HEK293 (cell line): ENCODE measurements at regions not wholly inside any gene's neighbourhood (a gene's known extent, or its start where the extent isn't known, plus 50 kb on each side); places are given as distances from the start of the nearest gene placed in this dataset.

ENCODE experiments used
- AEBP2 ChIP-seq: fragments of 450-650 bp; formaldehyde crosslinking; IDR thresholded peaks from 2 replicates; pipeline ENCODE4 v1.5.1; 2016; ENCODE audit warnings: missing biosample characterization, missing genetic modification characterization, borderline replicate concordance
- FEZF1 ChIP-seq: fragments of 450-650 bp; formaldehyde crosslinking; IDR thresholded peaks from 2 replicates; pipeline ENCODE4 v1.5.1; 2016; ENCODE audit warnings: missing biosample characterization, missing genetic modification characterization
- HOXA7 ChIP-seq: sonication (generic); formaldehyde crosslinking; IDR thresholded peaks from 2 replicates; pipeline ENCODE4 v1.8.1; 2022; ENCODE audit warnings: missing genetic modification reagents, borderline replicate concordance
- ZBTB20 ChIP-seq: fragments of 450-650 bp; formaldehyde crosslinking; IDR thresholded peaks from 2 replicates; pipeline ENCODE4 v1.5.1; 2016; ENCODE audit warnings: missing biosample characterization, missing genetic modification characterization
- ZIC2 ChIP-seq: fragments of 450-650 bp; formaldehyde crosslinking; IDR thresholded peaks from 2 replicates; pipeline ENCODE4 v1.5.1; 2016; ENCODE audit warnings: missing biosample characterization, missing genetic modification characterization
- ZNF114 ChIP-seq: fragments of 450-650 bp; formaldehyde crosslinking; IDR thresholded peaks from 2 replicates; pipeline ENCODE4 v1.5.0; 2017; ENCODE audit warnings: missing biosample characterization, missing genetic modification characterization
- ZNF133 ChIP-seq: fragments of 450-650 bp; formaldehyde crosslinking; IDR thresholded peaks from 2 replicates; pipeline ENCODE4 v1.5.1; 2016; ENCODE audit warnings: missing biosample characterization, missing genetic modification characterization
- ZNF146 ChIP-seq: fragments of 450-650 bp; formaldehyde crosslinking; IDR thresholded peaks from 2 replicates; pipeline ENCODE4 v1.5.1; 2016; ENCODE audit warnings: missing biosample characterization, missing genetic modification characterization
- ZNF155 ChIP-seq: fragments of 450-650 bp; formaldehyde crosslinking; IDR thresholded peaks from 2 replicates; pipeline ENCODE4 v1.5.1; 2016; ENCODE audit warnings: missing biosample characterization, missing genetic modification characterization
- ZNF2 ChIP-seq: fragments of 450-650 bp; formaldehyde crosslinking; IDR thresholded peaks from 2 replicates; pipeline ENCODE4 v1.5.1; 2016; ENCODE audit warnings: missing biosample characterization, missing genetic modification characterization
- ZNF214 ChIP-seq: fragments of 450-650 bp; formaldehyde crosslinking; IDR thresholded peaks from 2 replicates; pipeline ENCODE4 v1.5.1; 2017; ENCODE audit warnings: missing biosample characterization, mild to moderate bottlenecking, missing genetic modification characterization, borderline replicate concordance
- ZNF223 ChIP-seq: fragments of 450-650 bp; formaldehyde crosslinking; IDR thresholded peaks from 2 replicates; pipeline ENCODE4 v1.5.1; 2016; ENCODE audit warnings: missing biosample characterization, missing genetic modification characterization
- ZNF23 ChIP-seq: fragments of 450-650 bp; formaldehyde crosslinking; IDR thresholded peaks from 2 replicates; pipeline ENCODE4 v1.5.1; 2016; ENCODE audit warnings: missing biosample characterization, missing genetic modification characterization, borderline replicate concordance
- ZNF24 ChIP-seq: fragments of 450-650 bp; formaldehyde crosslinking; IDR thresholded peaks from 2 replicates; pipeline ENCODE4 v1.5.1; 2016; ENCODE audit warnings: missing biosample characterization, missing genetic modification characterization
- ZNF248 ChIP-seq: fragments of 450-650 bp; formaldehyde crosslinking; IDR thresholded peaks from 2 replicates; pipeline ENCODE4 v1.5.1; 2017; ENCODE audit warnings: missing biosample characterization, missing genetic modification characterization
- ZNF394 ChIP-seq: fragments of 450-650 bp; formaldehyde crosslinking; IDR thresholded peaks from 2 replicates; pipeline ENCODE4 v1.5.1; 2016; ENCODE audit warnings: missing biosample characterization, missing genetic modification characterization, mild to moderate bottlenecking, moderate library complexity, borderline replicate concordance
- ZNF416 ChIP-seq: fragments of 450-650 bp; formaldehyde crosslinking; IDR thresholded peaks from 2 replicates; pipeline ENCODE4 v1.5.1; 2016; ENCODE audit warnings: missing biosample characterization, missing genetic modification characterization
- ZNF423 ChIP-seq: fragments of 450-650 bp; formaldehyde crosslinking; IDR thresholded peaks from 2 replicates; pipeline ENCODE4 v1.5.1; 2016; ENCODE audit warnings: missing biosample characterization, missing genetic modification characterization
- ZNF501 ChIP-seq: fragments of 450-650 bp; formaldehyde crosslinking; IDR thresholded peaks from 2 replicates; pipeline ENCODE4 v1.5.1; 2016; ENCODE audit warnings: missing biosample characterization, missing genetic modification characterization
- ZNF561 ChIP-seq: fragments of 450-650 bp; IDR thresholded peaks from 2 replicates; pipeline ENCODE4 v1.5.1; 2018; ENCODE audit warnings: missing biosample characterization, missing genetic modification characterization, borderline replicate concordance
- ZNF600 ChIP-seq: fragments of 450-650 bp; formaldehyde crosslinking; IDR thresholded peaks from 2 replicates; pipeline ENCODE4 v1.5.1; 2016; ENCODE audit warnings: missing biosample characterization, missing genetic modification characterization
- ZNF629 ChIP-seq: fragments of 450-650 bp; formaldehyde crosslinking; IDR thresholded peaks from 2 replicates; pipeline ENCODE4 v1.5.1; 2017; ENCODE audit warnings: missing biosample characterization, missing genetic modification characterization
- ZNF658 ChIP-seq: fragments of 450-650 bp; formaldehyde crosslinking; IDR thresholded peaks from 2 replicates; pipeline ENCODE4; 2016; ENCODE audit warnings: missing biosample characterization, missing genetic modification characterization
- ZNF776 ChIP-seq: fragments of 450-650 bp; formaldehyde crosslinking; IDR thresholded peaks from 2 replicates; pipeline ENCODE4 v1.5.0; 2017; ENCODE audit warnings: missing biosample characterization, missing genetic modification characterization, borderline replicate concordance
- ZNF777 ChIP-seq: fragments of 450-650 bp; formaldehyde crosslinking; IDR thresholded peaks from 2 replicates; pipeline ENCODE4 v1.5.1; 2017; ENCODE audit warnings: missing biosample characterization, missing genetic modification characterization, borderline replicate concordance
- ZNF792 ChIP-seq: fragments of 450-650 bp; formaldehyde crosslinking; IDR thresholded peaks from 2 replicates; pipeline ENCODE4 v1.5.1; 2016; ENCODE audit warnings: missing biosample characterization, missing genetic modification characterization
- TF ChIP-seq, protein P1 (sequence below): fragments of 450-650 bp; formaldehyde crosslinking; IDR thresholded peaks from 2 replicates; pipeline ENCODE4 v1.5.1; 2016; ENCODE audit warnings: missing biosample characterization, missing genetic modification characterization
- TF ChIP-seq, protein P2 (sequence below): fragments of 450-650 bp; formaldehyde crosslinking; IDR thresholded peaks from 2 replicates; pipeline ENCODE4 v1.5.1; 2016; ENCODE audit warnings: missing biosample characterization, missing genetic modification characterization
- TF ChIP-seq, protein P3 (sequence below): fragments of 450-650 bp; formaldehyde crosslinking; IDR thresholded peaks from 2 replicates; pipeline ENCODE4 v1.5.1; 2016; ENCODE audit warnings: missing biosample characterization, missing genetic modification characterization
- TF ChIP-seq, protein P4 (sequence below): fragments of 450-650 bp; formaldehyde crosslinking; conservative IDR thresholded peaks from 2 replicates; pipeline ENCODE4 v1.5.1; 2016; ENCODE audit warnings: low read depth, missing biosample characterization, missing genetic modification characterization

- no peak for TF ChIP-seq AEBP2
- TF ChIP-seq ZNF248 (tag by site-specific recombination), result no peak
- TF ChIP-seq ZNF2 (tag by site-specific recombination), result 0 out of 2 replicates have a peak, but pooled peaks have one; percentile 47
- TF ChIP-seq ZNF146 (tag by site-specific recombination), result no peak
- TF ChIP-seq ZNF561 (tag by site-specific recombination), result no peak
- TF ChIP-seq ZIC2 (tag by site-specific recombination), result no peak
- no peak for TF ChIP-seq ZNF658 (tag by site-specific recombination)
- no peak for TF ChIP-seq ZNF133
- peak; percentile 95 for TF ChIP-seq ZNF600 (tag by site-specific recombination)
- TF ChIP-seq ZNF223, result no peak
- no peak for TF ChIP-seq HOXA7 (CRISPR knock-in tag)
- TF ChIP-seq FEZF1, result peak; percentile 51
- no peak for TF ChIP-seq ZNF155 (tag by site-specific recombination)
- no peak for TF ChIP-seq ZNF24 (tag by site-specific recombination)
- TF ChIP-seq ZNF416, result no peak
- TF ChIP-seq ZNF629 (tag by site-specific recombination), result peak; percentile 66; the same call in 1 of the 2 replicates
- TF ChIP-seq, protein P1, sequence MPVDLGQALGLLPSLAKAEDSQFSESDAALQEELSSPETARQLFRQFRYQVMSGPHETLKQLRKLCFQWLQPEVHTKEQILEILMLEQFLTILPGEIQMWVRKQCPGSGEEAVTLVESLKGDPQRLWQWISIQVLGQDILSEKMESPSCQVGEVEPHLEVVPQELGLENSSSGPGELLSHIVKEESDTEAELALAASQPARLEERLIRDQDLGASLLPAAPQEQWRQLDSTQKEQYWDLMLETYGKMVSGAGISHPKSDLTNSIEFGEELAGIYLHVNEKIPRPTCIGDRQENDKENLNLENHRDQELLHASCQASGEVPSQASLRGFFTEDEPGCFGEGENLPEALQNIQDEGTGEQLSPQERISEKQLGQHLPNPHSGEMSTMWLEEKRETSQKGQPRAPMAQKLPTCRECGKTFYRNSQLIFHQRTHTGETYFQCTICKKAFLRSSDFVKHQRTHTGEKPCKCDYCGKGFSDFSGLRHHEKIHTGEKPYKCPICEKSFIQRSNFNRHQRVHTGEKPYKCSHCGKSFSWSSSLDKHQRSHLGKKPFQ, result no peak
- no peak for TF ChIP-seq ZNF423 (tag by site-specific recombination)
- TF ChIP-seq ZNF792 (tag by site-specific recombination), result no peak
- TF ChIP-seq, protein P2, sequence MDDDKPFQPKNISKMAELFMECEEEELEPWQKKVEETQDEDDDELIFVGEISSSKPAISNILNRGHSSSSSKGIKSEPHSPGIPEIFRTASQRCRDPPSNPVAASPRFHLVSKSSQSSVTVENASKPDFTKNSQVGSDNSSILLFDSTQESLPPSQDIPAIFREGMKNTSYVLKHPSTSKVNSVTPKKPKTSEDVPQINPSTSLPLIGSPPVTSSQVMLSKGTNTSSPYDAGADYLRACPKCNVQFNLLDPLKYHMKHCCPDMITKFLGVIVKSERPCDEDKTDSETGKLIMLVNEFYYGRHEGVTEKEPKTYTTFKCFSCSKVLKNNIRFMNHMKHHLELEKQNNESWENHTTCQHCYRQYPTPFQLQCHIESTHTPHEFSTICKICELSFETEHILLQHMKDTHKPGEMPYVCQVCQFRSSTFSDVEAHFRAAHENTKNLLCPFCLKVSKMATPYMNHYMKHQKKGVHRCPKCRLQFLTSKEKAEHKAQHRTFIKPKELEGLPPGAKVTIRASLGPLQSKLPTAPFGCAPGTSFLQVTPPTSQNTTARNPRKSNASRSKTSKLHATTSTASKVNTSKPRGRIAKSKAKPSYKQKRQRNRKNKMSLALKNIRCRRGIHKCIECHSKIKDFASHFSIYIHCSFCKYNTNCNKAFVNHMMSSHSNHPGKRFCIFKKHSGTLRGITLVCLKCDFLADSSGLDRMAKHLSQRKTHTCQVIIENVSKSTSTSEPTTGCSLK (tag by site-specific recombination), result no peak
- TF ChIP-seq ZNF114 (tag by site-specific recombination), result no peak
- no peak for TF ChIP-seq ZNF777
- TF ChIP-seq ZNF23, result no peak
- no peak for TF ChIP-seq ZNF776 (tag by site-specific recombination)
- peak; percentile 88 for TF ChIP-seq ZNF394 (tag by site-specific recombination)
- TF ChIP-seq, protein P3, sequence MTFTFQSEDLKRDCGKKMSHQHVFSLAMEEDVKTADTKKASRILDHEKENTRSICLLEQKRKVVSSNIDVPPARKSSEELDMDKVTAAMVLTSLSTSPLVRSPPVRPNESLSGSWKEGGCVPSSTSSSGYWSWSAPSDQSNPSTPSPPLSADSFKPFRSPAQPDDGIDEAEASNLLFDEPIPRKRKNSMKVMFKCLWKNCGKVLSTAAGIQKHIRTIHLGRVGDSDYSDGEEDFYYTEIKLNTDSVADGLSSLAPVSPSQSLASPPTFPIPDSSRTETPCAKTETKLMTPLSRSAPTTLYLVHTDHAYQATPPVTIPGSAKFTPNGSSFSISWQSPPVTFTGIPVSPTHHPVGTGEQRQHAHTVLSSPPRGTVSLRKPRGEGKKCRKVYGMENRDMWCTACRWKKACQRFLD (tag by site-specific recombination), result no peak
- 0 out of 2 replicates have a peak, but pooled peaks have one; percentile 25 for TF ChIP-seq ZNF501
- TF ChIP-seq ZNF214 (tag by site-specific recombination), result no peak
- TF ChIP-seq, protein P4, sequence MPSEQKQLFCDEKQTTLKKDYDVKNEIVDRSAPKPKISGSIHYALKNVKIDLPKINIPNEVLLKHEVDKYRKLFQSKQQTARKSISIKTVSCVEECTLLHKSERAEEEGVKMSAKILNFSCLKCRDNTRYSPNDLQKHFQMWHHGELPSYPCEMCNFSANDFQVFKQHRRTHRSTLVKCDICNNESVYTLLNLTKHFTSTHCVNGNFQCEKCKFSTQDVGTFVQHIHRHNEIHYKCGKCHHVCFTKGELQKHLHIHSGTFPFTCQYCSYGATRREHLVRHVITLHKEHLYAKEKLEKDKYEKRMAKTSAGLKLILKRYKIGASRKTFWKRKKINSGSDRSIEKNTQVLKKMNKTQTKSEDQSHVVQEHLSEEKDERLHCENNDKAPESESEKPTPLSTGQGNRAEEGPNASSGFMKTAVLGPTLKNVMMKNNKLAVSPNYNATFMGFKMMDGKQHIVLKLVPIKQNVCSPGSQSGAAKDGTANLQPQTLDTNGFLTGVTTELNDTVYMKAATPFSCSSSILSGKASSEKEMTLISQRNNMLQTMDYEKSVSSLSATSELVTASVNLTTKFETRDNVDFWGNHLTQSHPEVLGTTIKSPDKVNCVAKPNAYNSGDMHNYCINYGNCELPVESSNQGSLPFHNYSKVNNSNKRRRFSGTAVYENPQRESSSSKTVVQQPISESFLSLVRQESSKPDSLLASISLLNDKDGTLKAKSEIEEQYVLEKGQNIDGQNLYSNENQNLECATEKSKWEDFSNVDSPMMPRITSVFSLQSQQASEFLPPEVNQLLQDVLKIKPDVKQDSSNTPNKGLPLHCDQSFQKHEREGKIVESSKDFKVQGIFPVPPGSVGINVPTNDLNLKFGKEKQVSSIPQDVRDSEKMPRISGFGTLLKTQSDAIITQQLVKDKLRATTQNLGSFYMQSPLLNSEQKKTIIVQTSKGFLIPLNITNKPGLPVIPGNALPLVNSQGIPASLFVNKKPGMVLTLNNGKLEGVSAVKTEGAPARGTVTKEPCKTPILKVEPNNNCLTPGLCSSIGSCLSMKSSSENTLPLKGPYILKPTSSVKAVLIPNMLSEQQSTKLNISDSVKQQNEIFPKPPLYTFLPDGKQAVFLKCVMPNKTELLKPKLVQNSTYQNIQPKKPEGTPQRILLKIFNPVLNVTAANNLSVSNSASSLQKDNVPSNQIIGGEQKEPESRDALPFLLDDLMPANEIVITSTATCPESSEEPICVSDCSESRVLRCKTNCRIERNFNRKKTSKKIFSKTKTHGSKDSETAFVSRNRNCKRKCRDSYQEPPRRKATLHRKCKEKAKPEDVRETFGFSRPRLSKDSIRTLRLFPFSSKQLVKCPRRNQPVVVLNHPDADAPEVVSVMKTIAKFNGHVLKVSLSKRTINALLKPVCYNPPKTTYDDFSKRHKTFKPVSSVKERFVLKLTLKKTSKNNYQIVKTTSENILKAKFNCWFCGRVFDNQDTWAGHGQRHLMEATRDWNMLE (tag by site-specific recombination), result peak; percentile 53
- TF ChIP-seq ZBTB20 (tag by site-specific recombination), result no peak
These were observed 77.6 kb upstream of the SEMA6A start (continued) for GRCh38 chr5:116652196-116652729.
